Pancreas (tissue), 10 donors: ENCODE measurements at regions not wholly inside any gene's neighbourhood (a gene's known extent, or its start where the extent isn't known, plus 50 kb on each side); places are given as distances from the start of the nearest gene placed in this dataset.

ENCODE experiments used
- ATAC-seq, 4 donors: fragments of 200-7000 bp; cut with Tn5 transposase; one replicate each; pipeline versions ENCODE4 v1.8.0 to v1.9.1; 2020; ENCODE audit warnings: mild to moderate bottlenecking in 4 of 4, moderate library complexity in 4 of 4
- DNase-seq, 6 donors: peaks; one replicate each; pipeline ENCODE4 v3.0.0-alpha.2; 2020
- FAIRE-seq: peaks from 2 replicates; lab custom pipeline; 2012; peaks lifted over from hg19 to GRCh38; lab: Jason Lieb, UNC
- H3K27ac ChIP-seq, 4 donors: fragments of 200-600 bp; sonication (generic); 1 replicate in 3 of 4; 2 replicates in 1 of 4; pipeline versions ENCODE4 v1.5.0 to v1.8.0; 2020
- H3K27me3 ChIP-seq, 4 donors: fragments of 200-600 bp; one replicate each; pipeline ENCODE4 v1.8.0; 2021
- H3K36me3 ChIP-seq, 3 donors: fragments of 200-600 bp; sonication (generic) in 1 of 3; one replicate each; pipeline versions ENCODE4 v1.5.0 to v1.8.0; 2020 to 2021
- H3K4me1 ChIP-seq, 3 donors: fragments of 200-600 bp; one replicate each; pipeline ENCODE4 v1.8.0; 2021
- H3K4me3 ChIP-seq, 4 donors: fragments of 200-600 bp; sonication (generic) in 2 of 4; one replicate each; pipeline versions ENCODE4 v1.5.0 to v1.8.0; 2020 to 2021
- H3K9me3 ChIP-seq, 4 donors: fragments of 200-600 bp; one replicate each; pipeline ENCODE4 v1.8.0; 2021
- CTCF ChIP-seq, 4 donors: fragments of 200-600 bp; sonication (generic) in 3 of 4; IDR thresholded peaks; one replicate each; pipeline versions ENCODE4 v1.5.0 to v1.8.0; 2021; ENCODE audit warnings: antibody characterized with exemption in 4 of 4
- WGBS, 2 donors: extraction: QIAGEN DNeasy Blood & Tissue Kit; methylation state at CpG; one replicate each; pipeline ENCODE4 v1.1.7; 2013; 5-methylcytosine and 5-hydroxymethylcytosine counted together
- intact Hi-C, 3 donors: fragments of 100-400 bp; cut with DNase I; formaldehyde crosslinking; loops; one replicate each; pipeline versions ENCODE4 v1.11.1 to v1.14.2; 2022
- donor health status: healthy with polysubstance abuse.
- donor health status: DM: no; HTN: no; CAD: no; lungs with moderate emphysema.
- donor health status: DM: no; HTN: no; CAD: no.
- donor health status: control.
- donor health status: control.
- donor health status: Bipolar disorder and iron deficiency.
- donor health status: DM: yes; HTN: yes; CAD: no.
- donor health status: DM: no; HTN: no; CAD: no.
- donor health status: DM: no; HTN: no; CAD: no.
- donor health status: DM: yes; HTN: yes; CAD: no.

- H3K4me1 ChIP-seq = no peaks in the 10 kb centered on the region
- ATAC-seq = peak in 1 of 4 donors; percentile 65
- no peak for FAIRE-seq
- no peaks in the 10 kb centered on the region for H3K27me3 ChIP-seq
- no peak overlapping the region for H3K4me3 ChIP-seq
- intact Hi-C loops = no loop called here
- no peak for TF ChIP-seq CTCF (IDR thresholded peaks at IDR 0.05)
- H3K9me3 ChIP-seq = no peaks in the 10 kb centered on the region
- 57 to 58% methylated on average over 4 of the region's 4 CpGs for WGBS, 2 donors
- no peak for DNase-seq
- no peaks in the 10 kb centered on the region for H3K36me3 ChIP-seq
- H3K27ac ChIP-seq = no peak overlapping the region
These were observed 143.8 kb downstream of the TNFSF18 start for GRCh38 chr1:172906778-172907592.

GRCh38 chr1:172907834-172908326 lies 142.9 kb downstream of the TNFSF18 start:
- no peak for FAIRE-seq

GRCh38 chr1:172909606-172910326 lies 141.0 kb downstream of the TNFSF18 start:
- WGBS, 2 donors = 73 to 75% methylated on average over 11 of the region's 11 CpGs
- no peak for TF ChIP-seq CTCF (IDR thresholded peaks at IDR 0.05)
- Histone ChIP-seq H3K27me3 (no peaks in the 10 kb centered on the region), H3K36me3 (no peaks in the 10 kb centered on the region), H3K4me3 (no peak overlapping the region), H3K27ac (peak overlapping the region in 1 of 4 donors; percentile 24), H3K4me1 (peaks cover 0 to under 1% (median 0%) of the 10 kb centered on the region in 3 donors), H3K9me3 (no peaks in the 10 kb centered on the region)
- FAIRE-seq (no peak), ATAC-seq (peak in 1 of 4 donors; percentile 58), DNase-seq (no peak)
- intact Hi-C loops = no loop called here

More at GRCh38 chr1:172907834-172908326, 142.9 kb downstream of the TNFSF18 start:
- WGBS, 2 donors = 74 to 88% methylated on average over 2 of the region's 2 CpGs
- intact Hi-C loops = no loop called here
- no peak for DNase-seq
- no peak for TF ChIP-seq CTCF (IDR thresholded peaks at IDR 0.05)
- Histone ChIP-seq H3K4me3 (no peak overlapping the region), H3K9me3 (no peaks in the 10 kb centered on the region), H3K4me1 (no peaks in the 10 kb centered on the region), H3K27me3 (no peaks in the 10 kb centered on the region), H3K36me3 (no peaks in the 10 kb centered on the region), H3K27ac (no peak overlapping the region)
- ATAC-seq = no peak

- Histone ChIP-seq H3K36me3 (no peaks in the 10 kb centered on the region), H3K9me3 (no peaks in the 10 kb centered on the region), H3K4me1 (peaks cover 0 to 3% (median 0%) of the 10 kb centered on the region in 3 donors), H3K27me3 (no peaks in the 10 kb centered on the region), H3K4me3 (no peak overlapping the region), H3K27ac (no peak overlapping the region)
- ATAC-seq (no peak), FAIRE-seq (no peak), DNase-seq (no peak)
- TF ChIP-seq CTCF (IDR thresholded peaks at IDR 0.05) = no peak
- 78 to 80% methylated on average over 5 of the region's 5 CpGs for WGBS, 2 donors
- intact Hi-C loops = no loop called here
These were observed 137.9 kb downstream of the TNFSF18 start for GRCh38 chr1:172912765-172913260.
